SW480 (cell line): ENCODE measurements at regions not wholly inside any gene's neighbourhood (a gene's known extent, or its start where the extent isn't known, plus 50 kb on each side); places are given as distances from the start of the nearest gene placed in this dataset.

Source experiments
- DNase-seq: peaks from one replicate; pipeline ENCODE4 v3.0.0-alpha.2; 2016; ENCODE audit warnings: low spot score

DNA sequence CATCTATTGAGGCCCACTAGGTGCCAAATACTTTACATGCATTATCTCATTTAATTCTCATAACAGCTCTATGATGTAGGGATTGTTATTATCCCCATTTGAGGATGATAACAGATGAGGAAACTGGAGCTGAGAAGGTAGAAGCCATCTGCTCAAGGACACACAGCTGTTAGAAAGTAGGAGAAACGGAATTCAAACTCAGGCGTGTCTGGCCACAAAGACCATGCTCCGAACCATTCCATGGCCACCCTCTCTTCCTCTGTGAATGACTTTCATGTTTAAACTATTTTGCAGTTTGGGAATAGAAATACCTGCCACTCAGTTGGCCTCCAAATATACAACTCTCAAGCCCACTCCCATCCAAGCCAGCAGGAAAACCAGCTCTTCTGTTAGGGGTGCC is 87.6 kb upstream of the ANKRD55 start:
- no peak for DNase-seq

- DNase-seq = peak; percentile 42
These were observed 86.5 kb upstream of the ANKRD55 start for GRCh38 chr5:56319526-56320181.

GRCh38 chr5:56317923-56318561 is 84.9 kb upstream of the ANKRD55 start:
- DNase-seq = peak; percentile 58

DNA sequence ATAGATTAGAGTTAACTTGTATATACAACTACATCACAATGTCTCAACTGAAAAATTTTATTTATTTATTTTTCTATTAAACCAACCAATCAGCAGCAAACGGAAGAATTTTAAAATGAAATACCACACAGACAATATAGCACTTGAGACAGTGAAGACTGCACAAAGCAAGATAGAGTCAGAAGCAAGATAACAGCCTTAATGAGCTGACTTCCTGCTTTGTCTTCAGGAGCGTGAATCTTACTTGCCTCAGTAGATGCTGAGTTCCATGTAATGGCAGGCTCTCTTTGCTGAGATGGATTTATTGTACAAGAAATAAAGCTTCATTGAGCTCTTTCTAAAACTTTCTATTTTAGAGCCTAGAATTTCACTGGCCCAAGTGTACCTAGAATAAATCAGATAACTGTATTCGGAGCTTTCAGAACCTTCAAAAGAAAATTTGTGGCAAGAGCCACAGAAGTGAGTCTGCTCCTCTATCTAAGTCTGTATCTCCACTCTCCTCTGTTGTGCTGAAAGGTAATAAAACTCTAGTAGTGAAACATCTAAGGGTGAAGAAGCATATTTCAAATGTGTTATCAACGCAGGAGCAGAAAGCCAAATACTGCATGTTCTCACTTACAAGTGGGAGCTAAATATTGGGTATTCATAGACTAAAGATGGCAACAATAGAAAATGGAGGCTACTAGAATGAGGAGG is 83.3 kb upstream of the ANKRD55 start:
- no peak for DNase-seq

DNA sequence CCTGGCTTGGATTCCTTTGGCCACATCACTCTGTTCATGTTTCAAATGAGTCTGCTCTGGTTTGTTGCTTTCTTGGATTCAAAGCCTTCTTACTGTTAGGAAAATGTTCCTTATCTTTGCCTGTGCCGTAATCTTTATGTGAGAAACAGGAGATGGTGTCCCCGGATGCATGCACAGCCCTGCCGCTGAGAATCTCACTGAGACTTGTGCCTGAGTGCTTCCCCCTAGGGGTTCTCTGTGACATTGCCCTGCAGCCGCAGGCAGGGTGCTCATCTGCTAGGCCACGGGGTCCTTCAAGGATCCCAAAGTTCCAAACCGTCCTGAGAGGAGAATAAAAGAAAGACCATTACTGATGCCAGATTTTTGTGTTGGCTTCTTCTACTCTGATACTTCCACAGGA is 81.4 kb upstream of the ANKRD55 start:
- no peak for DNase-seq

DNA sequence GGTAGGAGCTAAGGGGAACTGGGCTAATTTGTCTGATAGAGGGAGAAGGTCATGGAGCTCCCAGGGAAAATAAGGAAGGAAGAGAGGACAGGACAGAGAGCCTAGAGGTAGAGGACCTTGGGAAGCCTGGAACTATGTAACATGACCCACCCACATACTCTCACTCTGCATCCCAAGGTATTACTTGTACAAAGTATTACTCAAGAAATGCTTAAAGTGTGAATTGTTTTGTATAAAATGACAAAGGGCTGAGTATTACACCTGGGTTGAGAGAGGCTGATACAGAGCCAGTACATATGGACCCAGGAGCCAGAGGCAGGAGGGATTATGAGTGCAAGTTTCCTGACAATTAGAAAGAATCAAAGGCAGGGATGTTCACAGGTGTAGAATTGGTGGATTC is 80.5 kb upstream of the ANKRD55 start:
- DNase-seq = no peak

DNA sequence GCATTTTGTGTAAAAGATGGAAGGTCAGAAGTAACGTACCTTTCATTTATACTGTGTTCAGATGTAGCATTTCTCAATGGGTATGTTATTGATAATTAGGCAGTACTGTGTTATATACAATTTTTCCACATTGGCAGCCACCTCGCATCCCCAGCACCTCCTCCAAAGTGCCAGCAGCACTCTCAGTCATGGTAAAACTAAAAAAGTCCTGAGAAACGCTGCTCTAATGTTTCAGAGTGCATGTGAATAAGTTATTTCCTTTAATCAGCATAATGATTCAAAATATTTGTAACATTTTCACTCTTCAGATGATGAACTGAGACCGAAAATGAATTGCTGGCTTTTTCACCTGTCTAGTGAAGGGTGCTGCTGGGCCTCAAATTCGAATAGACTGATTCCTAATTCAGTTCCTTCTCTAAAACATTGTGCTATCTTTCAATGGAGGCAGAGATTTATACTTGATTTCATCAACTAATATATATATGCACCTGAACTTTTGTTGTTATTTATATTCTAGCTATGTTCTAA is 79.9 kb upstream of the ANKRD55 start:
- DNase-seq = no peak

DNA sequence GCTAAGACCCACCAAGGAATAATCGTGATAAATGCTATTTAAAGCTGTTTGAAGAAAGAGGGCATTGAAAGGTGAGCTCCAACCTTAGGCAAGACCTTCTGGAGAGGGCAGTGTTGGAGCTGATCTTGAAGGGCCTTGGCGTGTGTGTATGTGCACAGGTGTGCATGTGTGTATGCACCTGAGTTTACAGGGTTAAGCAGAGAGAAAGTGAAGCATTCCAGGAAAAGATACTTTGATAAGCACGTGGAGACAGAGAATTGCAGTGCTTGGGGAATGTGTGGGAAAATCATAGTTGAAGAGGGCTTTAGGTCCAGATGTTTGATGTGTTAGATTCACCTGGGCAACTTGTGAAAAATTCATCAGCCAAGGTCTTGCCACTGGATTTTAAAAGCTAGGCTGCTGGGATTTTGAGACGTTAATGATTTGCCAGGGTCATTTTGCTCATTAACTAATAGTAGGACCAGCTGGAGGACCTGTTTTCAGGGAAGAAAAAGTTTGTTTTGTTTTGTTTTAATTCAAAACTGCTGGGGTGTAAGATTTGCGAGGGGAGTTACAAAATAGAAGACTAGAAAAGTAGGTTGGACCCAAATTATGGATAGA is 78.3 kb upstream of the ANKRD55 start:
- no peak for DNase-seq

DNA sequence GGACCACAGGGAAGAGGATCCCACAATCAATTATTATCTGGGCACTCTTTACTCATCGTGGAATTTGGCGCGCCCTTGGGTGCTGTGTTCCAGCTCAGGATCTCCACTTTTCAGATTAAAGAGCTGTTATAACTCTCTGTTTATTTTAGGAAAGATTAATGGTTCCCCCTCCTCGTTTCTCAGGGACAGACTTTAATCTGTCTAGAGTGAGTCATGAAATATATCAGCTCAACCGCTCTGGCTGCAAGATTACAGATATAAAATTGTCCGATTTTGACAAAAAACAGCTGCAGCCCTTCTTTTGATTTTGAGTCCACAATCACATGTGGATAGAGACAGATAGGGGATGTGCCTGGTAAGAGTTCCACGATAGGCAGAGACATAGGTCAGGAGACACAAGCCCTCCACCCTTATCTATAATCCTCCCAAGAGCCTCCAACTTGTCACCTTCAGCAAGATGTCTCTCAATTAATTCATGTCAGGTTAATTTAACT is 77.6 kb upstream of the ANKRD55 start:
- no peak for DNase-seq

GRCh38 chr5:56309262-56309826 is 76.2 kb upstream of the ANKRD55 start:
- no peak for DNase-seq

DNA sequence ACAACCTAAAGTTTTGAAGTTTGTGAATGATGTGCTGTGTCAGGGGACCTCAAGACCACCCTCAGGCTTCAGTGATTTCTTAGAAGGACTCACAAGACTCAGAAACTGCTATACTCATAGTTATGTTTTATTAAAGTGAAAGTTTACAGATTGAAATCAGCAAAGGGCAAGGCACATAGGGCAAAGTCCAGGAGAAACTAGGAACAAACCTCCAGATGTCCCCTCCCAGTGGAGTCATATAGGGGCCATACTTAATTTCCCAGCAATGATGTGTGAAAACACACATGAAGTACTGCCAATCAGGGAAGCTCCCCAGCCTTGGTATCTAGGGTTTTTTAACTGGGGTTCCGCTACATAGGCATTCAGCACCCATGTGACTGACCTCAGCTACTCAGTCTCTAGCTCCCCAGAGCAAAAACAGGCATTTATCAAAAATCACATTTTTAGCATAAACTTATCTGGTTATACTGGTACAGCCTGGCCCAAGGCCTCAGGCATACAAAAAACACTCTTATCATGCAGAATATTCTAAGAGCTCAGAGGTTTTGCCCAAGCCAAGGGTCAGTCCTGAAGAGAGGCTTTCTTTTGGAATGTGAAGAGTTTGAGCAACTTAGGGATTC is 74.7 kb upstream of the ANKRD55 start:
- no peak for DNase-seq

DNA sequence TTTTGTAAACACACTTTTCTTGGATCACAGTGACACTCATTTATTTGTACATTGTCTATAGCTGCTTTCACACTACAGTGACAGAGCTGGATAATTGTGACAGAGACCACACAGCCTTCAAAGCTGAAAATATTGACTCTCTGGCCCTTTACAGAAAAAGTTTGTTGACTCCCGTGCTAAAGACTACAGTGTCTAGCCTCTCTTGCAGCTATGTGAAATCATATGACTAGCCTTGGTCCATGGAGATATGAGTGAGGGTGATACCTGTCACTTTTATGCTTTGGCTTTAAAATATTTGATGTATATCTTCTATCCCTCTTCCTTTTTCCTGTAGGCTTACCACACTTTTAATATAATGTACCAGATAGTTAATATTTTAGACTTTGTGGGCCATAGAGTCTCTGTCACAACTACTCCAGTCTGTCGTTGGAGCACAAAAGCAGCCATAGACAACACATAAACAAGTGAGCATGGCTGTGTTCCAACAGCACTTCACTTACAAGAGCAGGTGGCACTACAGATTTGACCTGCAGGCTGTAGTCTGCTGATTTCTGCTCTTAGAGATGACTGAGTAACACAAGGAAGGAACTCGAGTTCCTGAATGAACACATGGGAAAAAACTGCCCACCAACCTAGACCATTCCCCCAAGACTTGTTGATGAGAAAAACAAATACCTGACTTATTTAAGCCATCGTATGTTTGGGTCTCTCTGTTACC is 73.5 kb upstream of the ANKRD55 start:
- DNase-seq = no peak

GRCh38 chr5:56305001-56305950 is 72.1 kb upstream of the ANKRD55 start:
- no peak for DNase-seq

DNA sequence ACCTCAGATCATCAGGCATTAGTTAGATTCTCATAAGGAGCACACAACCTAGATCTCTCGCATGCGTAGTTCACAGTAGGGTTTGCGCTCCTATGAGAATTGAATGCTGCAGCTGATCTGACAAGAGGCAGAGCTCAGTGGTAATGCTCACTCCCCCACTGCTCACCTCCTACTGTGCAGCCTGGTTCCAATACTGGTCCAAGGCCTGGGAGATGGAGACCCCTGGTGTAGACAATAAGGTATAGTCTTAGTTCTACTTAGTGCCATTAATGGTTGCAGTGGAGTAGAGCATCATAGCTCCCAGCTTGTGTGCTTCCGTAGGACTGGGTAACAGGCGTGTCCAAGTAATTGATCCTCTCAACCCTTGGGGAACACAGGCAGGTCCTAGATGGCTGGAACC is 70.4 kb upstream of the ANKRD55 start:
- DNase-seq = no peak

DNA sequence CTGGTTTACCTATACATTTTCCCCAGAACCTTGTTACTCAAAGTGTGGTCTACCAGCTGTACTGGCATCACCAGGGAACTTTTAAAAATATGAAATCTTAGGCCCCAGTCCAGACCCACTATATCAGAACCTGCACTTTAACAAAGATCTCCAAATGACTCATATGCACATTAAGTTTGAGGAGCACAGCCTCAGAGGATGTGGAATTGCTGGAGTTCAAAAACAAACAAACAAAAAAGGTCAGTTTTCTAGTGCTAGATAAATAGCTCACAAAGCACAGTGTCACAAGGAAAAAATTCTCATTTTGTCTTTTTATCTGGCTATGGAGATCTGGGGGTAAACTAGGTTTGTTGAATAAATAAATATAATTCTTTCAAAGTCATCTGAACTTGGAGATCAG is 68.9 kb upstream of the ANKRD55 start:
- DNase-seq = no peak

- no peak for DNase-seq
These were observed 67.9 kb upstream of the ANKRD55 start for GRCh38 chr5:56301069-56301468.

DNA sequence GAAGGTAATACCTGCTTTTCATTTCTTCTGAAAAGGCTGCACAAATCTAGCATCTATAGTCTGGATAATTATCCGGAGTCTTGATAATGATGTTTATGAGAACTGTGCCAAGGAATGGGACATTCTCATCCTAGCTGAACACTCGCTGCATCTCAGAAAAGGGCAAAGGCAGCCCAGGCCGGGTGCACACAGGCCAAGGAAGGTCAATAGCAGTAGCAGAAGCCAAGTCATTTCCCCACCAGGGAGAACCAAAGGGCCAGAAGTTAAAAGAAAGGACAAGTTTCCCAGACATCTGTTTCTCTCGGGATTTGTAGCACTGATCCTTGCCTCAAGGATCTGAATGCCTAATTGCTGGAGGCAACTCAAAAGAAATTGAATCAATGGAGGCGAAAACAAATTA is 66.1 kb upstream of the ANKRD55 start:
- DNase-seq = no peak

DNA sequence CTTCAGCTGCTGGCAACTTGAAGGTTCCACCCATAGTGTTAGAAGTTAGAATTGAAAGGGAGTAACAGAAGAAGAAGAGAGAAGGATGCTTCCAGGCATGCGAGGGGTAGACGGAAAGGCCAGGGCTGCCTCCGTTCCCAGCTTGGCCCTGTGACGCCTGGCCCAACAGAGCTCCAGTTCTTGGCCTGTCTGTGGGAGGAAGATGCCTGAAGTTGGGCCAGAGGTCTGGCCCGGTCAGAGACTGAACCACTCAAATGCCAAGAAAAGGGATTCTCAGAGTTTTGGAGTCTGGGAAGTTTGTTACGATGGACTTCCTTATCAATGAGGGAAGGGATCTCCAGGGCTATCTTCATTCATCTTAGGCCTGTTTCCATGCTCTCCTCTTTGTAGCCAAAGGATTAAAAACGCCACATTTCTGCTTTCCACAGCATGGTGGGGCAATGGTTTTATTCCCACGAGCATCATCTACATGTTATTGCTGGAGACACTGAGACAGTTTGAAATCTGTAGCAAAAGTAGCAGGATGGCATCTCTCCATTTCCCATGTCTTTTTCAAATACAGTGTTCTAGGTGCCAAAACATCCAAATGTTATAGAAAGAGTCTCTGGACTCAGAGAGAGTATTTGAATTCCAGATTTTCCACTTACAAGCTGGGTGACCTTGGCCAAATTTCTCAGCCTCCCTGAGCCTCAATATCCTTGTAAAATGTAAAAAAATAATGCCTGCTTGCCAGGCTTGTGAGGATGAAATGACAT is 65.4 kb upstream of the ANKRD55 start:
- no peak for DNase-seq

DNA sequence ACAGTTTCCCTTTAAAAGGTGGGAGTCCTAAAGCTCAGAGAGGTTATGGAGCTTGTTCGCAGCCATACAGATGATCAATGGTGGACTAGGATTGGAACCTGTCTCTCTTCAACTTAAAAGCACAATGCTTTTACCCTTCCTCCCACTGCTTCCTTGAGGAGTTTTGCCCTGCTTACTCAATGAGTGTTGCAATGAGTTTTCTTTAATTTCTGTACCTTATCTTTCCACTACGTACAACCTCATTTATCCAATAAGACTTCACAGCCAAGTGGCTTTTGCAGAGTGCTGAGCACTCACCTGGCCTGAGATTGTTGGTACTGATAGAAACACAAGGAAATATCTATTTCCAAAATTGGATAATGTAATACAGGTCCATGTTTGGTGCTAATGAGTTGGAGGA is 64.7 kb upstream of the ANKRD55 start:
- DNase-seq = no peak
